ENCODE measurements at regions not wholly inside any gene's neighbourhood (a gene's known extent, or its start where the extent isn't known, plus 50 kb on each side); places are given as distances from the start of the nearest gene placed in this dataset.

- no peak for TF ChIP-seq EZH2phosphoT487 (IDR thresholded peaks at IDR 0.05; ENCODE audit: borderline replicate concordance)
- TF ChIP-seq SIN3A (IDR thresholded peaks at IDR 0.05; ENCODE audit: low read depth), result no peak
- TF ChIP-seq ZBTB33 (IDR thresholded peaks at IDR 0.05; ENCODE audit: extremely low read depth, insufficient replicate concordance, low read length), result no peak
- no peak for TF ChIP-seq MAX (IDR thresholded peaks at IDR 0.05)
- TF ChIP-seq ZFX (IDR thresholded peaks at IDR 0.05), result no peak
- TF ChIP-seq EZH2 (IDR thresholded peaks at IDR 0.05), result no peak
- TF ChIP-seq EGR1 (IDR thresholded peaks at IDR 0.05; ENCODE audit: low read depth), result no peak
- no peak for TF ChIP-seq JUND (IDR thresholded peaks at IDR 0.05)
- TF ChIP-seq POLR2AphosphoS5 (IDR thresholded peaks at IDR 0.05; ENCODE audit: low read depth, low read length), result no peak
- no peak for TF ChIP-seq REST (IDR thresholded peaks at IDR 0.05; ENCODE audit: low read depth)
- TF ChIP-seq POLR2A (IDR thresholded peaks at IDR 0.05; ENCODE audit: borderline replicate concordance, extremely low read depth, insufficient read depth, insufficient read length), result no peak
- RAD21 ChIA-PET (ENCODE audit: low non-redundant PET in 1 of 2, low total read pairs in 2 of 2, uncharacterized antibody in 2 of 2, unreplicated experiment in 2 of 2), result no interaction called here
- ATAC-seq, result no peak
Measured at GRCh38 chr1:29936031-29936544, 699.8 kb downstream of the PTPRU start.

More at GRCh38 chr1:29936031-29936544, 699.8 kb downstream of the PTPRU start:
- Histone ChIP-seq H3K36me3 (ENCODE audit: control insufficient read depth in 1 of 2, insufficient read depth in 2 of 2, low read length in 2 of 2) (no peaks in the 10 kb centered on the region), H3K4me3 (replicated peaks in 1 of 2; ENCODE audit: low read depth in 1 of 2, low read length in 2 of 2) (no peak overlapping the region), H3K79me2 (ENCODE audit: insufficient read depth, low read length) (no peaks in the 10 kb centered on the region), H2AFZ (ENCODE audit: low read depth, low read length, poor library complexity, severe bottlenecking) (no peak overlapping the region), H3K27ac (ENCODE audit: low read depth, low read length) (no peak overlapping the region), H3K9me3 (ENCODE audit: control insufficient read depth in 1 of 2, insufficient read depth in 1 of 2, low read depth in 1 of 2, low read length in 2 of 2) (no peaks in the 10 kb centered on the region), H3K9me2 (ENCODE audit: insufficient read depth) (no peaks in the 10 kb centered on the region), H3K9ac (ENCODE audit: low read length) (no peak overlapping the region), H3K27me3 (ENCODE audit: insufficient read depth, low read length) (peaks cover 22% of the 10 kb centered on the region), H4K20me1 (ENCODE audit: insufficient read depth) (no peaks in the 10 kb centered on the region), H3K4me2 (ENCODE audit: low read length) (no peak overlapping the region), H3K4me1 (ENCODE audit: control insufficient read depth in 1 of 2, insufficient read depth in 2 of 2, low read length in 2 of 2) (no peaks in the 10 kb centered on the region)
- POLR2A ChIA-PET, result no interaction called here
- intact Hi-C loops (cut with micrococcal nuclease), result no loop called here
- no TSS peak for BruUV-seq (replicated peaks)
- DNase-seq (ENCODE audit: low read depth, low spot score), result no peak
- CTCF ChIA-PET, result no interaction called here

Measured in HCT116 (cell line).